BLaER1 (cell line): ENCODE measurements at regions not wholly inside any gene's neighbourhood (a gene's known extent, or its start where the extent isn't known, plus 50 kb on each side); places are given as distances from the start of the nearest gene placed in this dataset.

Experiments used
- H3K27ac ChIP-seq: shearing (Covaris generic); formaldehyde crosslinking; 2 replicates; pipeline ENCODE4 v1.8.1; 2022
- H3K27me3 ChIP-seq: shearing (Covaris generic); formaldehyde crosslinking; 2 replicates; pipeline ENCODE4 v1.8.1; 2022
- H3K36me3 ChIP-seq: shearing (Covaris generic); formaldehyde crosslinking; 2 replicates; pipeline ENCODE4 v1.8.1; 2022
- H3K4me1 ChIP-seq: shearing (Covaris generic); formaldehyde crosslinking; 2 replicates; pipeline ENCODE4 v1.8.1; 2022
- H3K4me2 ChIP-seq: shearing (Covaris generic); formaldehyde crosslinking; 2 replicates; pipeline ENCODE4 v1.8.1; 2022
- H3K4me3 ChIP-seq: shearing (Covaris generic); formaldehyde crosslinking; 2 replicates; pipeline ENCODE4 v1.8.1; 2022
- H3K9ac ChIP-seq: shearing (Covaris generic); formaldehyde crosslinking; 2 replicates; pipeline ENCODE4 v1.8.1; 2022
- H3K9me3 ChIP-seq: shearing (Covaris generic); formaldehyde crosslinking; 2 replicates; pipeline ENCODE4 v1.8.1; 2022
- H4K20me1 ChIP-seq: shearing (Covaris generic); formaldehyde crosslinking; 2 replicates; pipeline ENCODE4 v1.8.1; 2022
- Cebpa-rat ChIP-seq: shearing (Covaris generic); IDR thresholded peaks from 2 replicates; pipeline ENCODE4 v1.8.1; 2022

DNA sequence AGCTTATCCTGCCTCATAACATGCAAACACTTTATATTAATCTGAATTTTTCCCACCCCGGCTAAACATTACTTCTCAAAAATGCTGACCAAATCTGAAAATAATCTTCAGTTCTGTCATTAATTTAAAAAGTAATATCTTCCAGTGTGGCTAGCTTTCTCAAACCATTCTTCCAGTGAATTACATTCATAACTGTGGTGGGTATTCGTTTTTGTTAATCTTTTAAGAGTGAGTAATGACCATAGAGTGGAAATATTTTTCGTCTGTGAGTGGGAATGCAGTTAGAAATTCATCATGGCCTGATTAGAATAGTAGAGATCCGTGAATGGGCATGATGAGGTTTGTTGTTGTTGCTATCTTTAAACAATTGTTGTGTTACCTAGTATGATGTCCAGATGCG lies 138.6 kb upstream of the SFRP2 start:
- no peaks in the 10 kb centered on the region for H3K9me3 ChIP-seq
- H3K4me2 ChIP-seq = no peak overlapping the region
- H3K4me1 ChIP-seq = no peaks in the 10 kb centered on the region
- H3K27ac ChIP-seq = no peak overlapping the region
- no peak for TF ChIP-seq Cebpa-rat
- no peaks in the 10 kb centered on the region for H4K20me1 ChIP-seq
- no peak overlapping the region for H3K4me3 ChIP-seq
- no peaks in the 10 kb centered on the region for H3K36me3 ChIP-seq
- no peak overlapping the region for H3K9ac ChIP-seq
- no peaks in the 10 kb centered on the region for H3K27me3 ChIP-seq

GRCh38 chr4:153922148-153922547 lies 133.3 kb upstream of the SFRP2 start:
- Histone ChIP-seq H3K4me1 (no peaks in the 10 kb centered on the region), H4K20me1 (no peaks in the 10 kb centered on the region), H3K27ac (no peak overlapping the region), H3K9me3 (no peaks in the 10 kb centered on the region), H3K9ac (no peak overlapping the region), H3K36me3 (no peaks in the 10 kb centered on the region), H3K27me3 (no peaks in the 10 kb centered on the region), H3K4me2 (no peak overlapping the region), H3K4me3 (no peak overlapping the region)
- no peak for TF ChIP-seq Cebpa-rat

DNA sequence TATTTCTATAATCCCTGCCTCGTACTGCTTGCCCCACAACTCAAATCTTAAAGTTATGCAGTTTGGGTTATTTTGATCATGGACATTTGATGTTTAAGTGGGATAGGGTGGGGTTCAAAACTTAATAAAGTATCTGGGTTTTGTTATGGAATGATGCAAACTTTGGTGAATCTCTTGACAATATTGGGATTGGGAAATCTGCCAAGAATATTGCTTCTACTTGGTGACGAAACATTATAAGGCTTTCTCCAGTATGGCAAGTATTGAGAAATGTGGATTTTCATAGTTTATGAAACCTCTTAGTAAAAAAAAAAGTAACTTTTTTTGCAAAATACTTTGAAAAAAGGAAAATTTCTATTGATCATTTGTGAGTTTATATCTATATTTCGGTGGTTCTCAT lies 130.8 kb upstream of the SFRP2 start:
- H3K36me3 ChIP-seq = no peaks in the 10 kb centered on the region
- TF ChIP-seq Cebpa-rat = no peak
- no peaks in the 10 kb centered on the region; the same call in 1 of the 2 replicates for H3K9me3 ChIP-seq
- no peaks in the 10 kb centered on the region for H4K20me1 ChIP-seq
- H3K27ac ChIP-seq = no peak overlapping the region
- no peak overlapping the region for H3K4me2 ChIP-seq
- H3K4me3 ChIP-seq = no peak overlapping the region
- H3K9ac ChIP-seq = no peak overlapping the region
- no peaks in the 10 kb centered on the region for H3K4me1 ChIP-seq
- H3K27me3 ChIP-seq = no peaks in the 10 kb centered on the region

DNA sequence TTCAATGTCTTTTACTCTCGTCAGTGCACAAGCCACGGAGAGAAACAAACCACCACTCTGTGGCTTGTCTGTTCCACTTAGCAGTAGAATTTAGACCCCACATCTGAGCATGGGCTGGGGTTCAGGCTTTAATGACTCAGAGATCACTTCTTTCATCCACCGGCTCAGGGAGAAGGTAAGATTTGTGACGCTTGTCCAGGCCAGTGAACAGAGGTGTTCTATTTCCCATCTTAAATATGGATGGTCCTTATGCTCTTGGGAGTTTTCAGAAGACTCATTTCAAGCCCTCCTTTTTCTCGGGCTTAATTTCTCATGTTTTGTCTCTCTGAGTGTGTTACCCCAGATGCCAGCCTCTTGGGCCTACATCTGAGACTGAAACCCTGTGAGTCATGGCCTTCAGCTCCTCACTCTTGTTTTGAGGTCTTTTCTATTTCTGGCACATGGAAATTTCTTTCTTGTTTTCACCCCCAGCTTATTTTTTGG lies 127.4 kb upstream of the SFRP2 start:
- Histone ChIP-seq H3K4me3 (no peak overlapping the region), H3K4me2 (no peak overlapping the region), H3K27ac (no peak overlapping the region), H3K9ac (no peak overlapping the region), H3K36me3 (no peaks in the 10 kb centered on the region), H3K4me1 (no peaks in the 10 kb centered on the region), H3K9me3 (no peaks in the 10 kb centered on the region; the same call in 1 of the 2 replicates), H4K20me1 (no peaks in the 10 kb centered on the region), H3K27me3 (no peaks in the 10 kb centered on the region; the same call in 1 of the 2 replicates)
- no peak for TF ChIP-seq Cebpa-rat

DNA sequence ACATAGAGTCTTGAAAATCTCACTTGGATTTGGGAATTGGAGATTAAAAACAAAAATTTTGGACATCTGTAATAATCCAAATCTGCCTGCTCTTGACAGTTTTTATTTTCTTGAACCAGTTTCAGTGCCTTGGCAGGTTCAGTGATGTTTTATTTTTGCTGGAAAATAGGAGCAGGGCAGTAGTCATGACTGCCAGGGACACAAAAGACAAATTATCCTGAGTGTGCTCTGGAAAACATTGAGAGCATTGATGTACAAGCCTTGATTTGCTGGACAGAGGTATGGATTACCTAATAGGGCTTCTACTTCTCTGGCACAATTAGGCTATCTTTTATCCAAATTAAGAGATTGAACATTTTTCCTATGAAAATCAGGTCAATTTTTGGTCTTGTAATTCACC lies 123.4 kb upstream of the SFRP2 start:
- Histone ChIP-seq H3K9ac (no peak overlapping the region), H3K4me3 (no peak overlapping the region), H3K27me3 (no peaks in the 10 kb centered on the region; the same call in 1 of the 2 replicates), H3K4me1 (no peaks in the 10 kb centered on the region), H4K20me1 (no peaks in the 10 kb centered on the region), H3K9me3 (no peaks in the 10 kb centered on the region; the same call in 1 of the 2 replicates), H3K36me3 (no peaks in the 10 kb centered on the region), H3K27ac (no peak overlapping the region), H3K4me2 (no peak overlapping the region)
- TF ChIP-seq Cebpa-rat = no peak

GRCh38 chr4:153909672-153910071 lies 120.8 kb upstream of the SFRP2 start:
- no peaks in the 10 kb centered on the region for H4K20me1 ChIP-seq
- H3K9me3 ChIP-seq = no peaks in the 10 kb centered on the region
- TF ChIP-seq Cebpa-rat = no peak
- H3K27ac ChIP-seq = no peak overlapping the region
- H3K4me2 ChIP-seq = no peak overlapping the region
- no peaks in the 10 kb centered on the region for H3K4me1 ChIP-seq
- no peak overlapping the region for H3K4me3 ChIP-seq
- no peaks in the 10 kb centered on the region; the same call in 1 of the 2 replicates for H3K27me3 ChIP-seq
- no peaks in the 10 kb centered on the region for H3K36me3 ChIP-seq
- H3K9ac ChIP-seq = no peak overlapping the region

GRCh38 chr4:153906231-153906630 lies 117.3 kb upstream of the SFRP2 start:
- no peaks in the 10 kb centered on the region for H3K4me1 ChIP-seq
- H4K20me1 ChIP-seq = no peaks in the 10 kb centered on the region
- no peak overlapping the region for H3K4me2 ChIP-seq
- no peak overlapping the region for H3K9ac ChIP-seq
- no peaks in the 10 kb centered on the region for H3K27me3 ChIP-seq
- H3K36me3 ChIP-seq = no peaks in the 10 kb centered on the region
- no peak for TF ChIP-seq Cebpa-rat
- H3K9me3 ChIP-seq = no peaks in the 10 kb centered on the region
- H3K27ac ChIP-seq = no peak overlapping the region
- no peak overlapping the region for H3K4me3 ChIP-seq

- Histone ChIP-seq H3K4me2 (no peak overlapping the region), H3K4me3 (no peak overlapping the region), H3K9ac (no peak overlapping the region), H3K27me3 (no peaks in the 10 kb centered on the region), H3K36me3 (no peaks in the 10 kb centered on the region), H3K4me1 (no peaks in the 10 kb centered on the region), H3K9me3 (no peaks in the 10 kb centered on the region), H3K27ac (no peak overlapping the region), H4K20me1 (no peaks in the 10 kb centered on the region)
- TF ChIP-seq Cebpa-rat = no peak
These were observed 116.3 kb upstream of the SFRP2 start for GRCh38 chr4:153905231-153905630.

GRCh38 chr4:153904011-153904410 lies 115.1 kb upstream of the SFRP2 start:
- H3K36me3 ChIP-seq = no peaks in the 10 kb centered on the region
- H4K20me1 ChIP-seq = no peaks in the 10 kb centered on the region
- H3K4me1 ChIP-seq = no peaks in the 10 kb centered on the region
- no peak for TF ChIP-seq Cebpa-rat
- no peaks in the 10 kb centered on the region for H3K9me3 ChIP-seq
- H3K4me3 ChIP-seq = no peak overlapping the region
- H3K4me2 ChIP-seq = no peak overlapping the region
- H3K9ac ChIP-seq = no peak overlapping the region
- no peak overlapping the region for H3K27ac ChIP-seq
- H3K27me3 ChIP-seq = no peaks in the 10 kb centered on the region

GRCh38 chr4:153901220-153901619 lies 112.3 kb upstream of the SFRP2 start:
- Histone ChIP-seq H3K27me3 (no peaks in the 10 kb centered on the region), H4K20me1 (no peaks in the 10 kb centered on the region), H3K4me1 (no peaks in the 10 kb centered on the region), H3K4me3 (no peak overlapping the region), H3K9me3 (no peaks in the 10 kb centered on the region), H3K9ac (no peak overlapping the region), H3K4me2 (no peak overlapping the region), H3K36me3 (no peaks in the 10 kb centered on the region), H3K27ac (no peak overlapping the region)
- no peak for TF ChIP-seq Cebpa-rat

GRCh38 chr4:153900426-153900825 lies 111.5 kb upstream of the SFRP2 start:
- Histone ChIP-seq H4K20me1 (no peaks in the 10 kb centered on the region), H3K27me3 (no peaks in the 10 kb centered on the region), H3K9me3 (no peaks in the 10 kb centered on the region), H3K36me3 (no peaks in the 10 kb centered on the region), H3K4me1 (no peaks in the 10 kb centered on the region), H3K4me2 (no peak overlapping the region), H3K27ac (no peak overlapping the region), H3K4me3 (no peak overlapping the region), H3K9ac (no peak overlapping the region)
- TF ChIP-seq Cebpa-rat = no peak
